MCF 10A (cell line): ENCODE measurements at regions not wholly inside any gene's neighbourhood (a gene's known extent, or its start where the extent isn't known, plus 50 kb on each side); places are given as distances from the start of the nearest gene placed in this dataset.

Experiments
- BruUV-seq: library from RNA; stranded (reverse); fragments of 400-500 nt; replicated peaks from 2 replicates; lab custom pipeline; 2021; lab: Mats Ljungman, UMichigan
- CTCF ChIA-PET: fragments of 300-600 bp; sonication (Branson Sonifier 250); formaldehyde crosslinking; extraction: SDS; loops from one replicate; lab custom pipeline; 2021; ENCODE audit warnings: antibody characterized with exemption, inconsistent platforms; lab: Yijun Ruan, JAX
- POLR2A ChIA-PET: fragments of 300-600, 350-650 bp; sonication (Branson Sonifier 250); formaldehyde crosslinking; extraction: SDS; loops from one replicate; lab custom pipeline; 2020; ENCODE audit warnings: antibody characterized with exemption, inconsistent platforms; lab: Yijun Ruan, JAX
- DNase-seq: peaks from one replicate; pipeline ENCODE4 v3.0.0-alpha.2; 2018; ENCODE audit not compliant: unreplicated experiment
- H3K27ac Mint-ChIP-seq: one replicate; pipeline ENCODE4 v1.8.0; 2022; ENCODE audit warnings: mild to moderate bottlenecking, low read depth, mixed read lengths; ENCODE audit not compliant: unreplicated experiment
- H3K27me3 Mint-ChIP-seq: one replicate; pipeline ENCODE4 v1.8.0; 2022; ENCODE audit warnings: mixed read lengths; ENCODE audit not compliant: insufficient read depth, unreplicated experiment
- H3K36me3 Mint-ChIP-seq: one replicate; pipeline ENCODE4 v1.8.0; 2022; ENCODE audit warnings: mild to moderate bottlenecking, moderate library complexity, mixed read lengths; ENCODE audit not compliant: insufficient read depth, unreplicated experiment
- H3K4me1 Mint-ChIP-seq: one replicate; pipeline ENCODE4 v1.8.0; 2022; ENCODE audit warnings: mixed read lengths; ENCODE audit not compliant: insufficient read depth, unreplicated experiment
- H3K4me3 Mint-ChIP-seq: one replicate; pipeline ENCODE4 v1.8.0; 2022; ENCODE audit warnings: mild to moderate bottlenecking, moderate library complexity, mixed read lengths; ENCODE audit not compliant: unreplicated experiment
- H3K9me3 Mint-ChIP-seq: one replicate; pipeline ENCODE4 v1.8.0; 2022; ENCODE audit warnings: mixed read lengths; ENCODE audit not compliant: unreplicated experiment
- intact Hi-C: fragments of 100-400 bp; cut with micrococcal nuclease; formaldehyde crosslinking; loops from 2 replicates; pipeline ENCODE4 v1.14.1; 2022
- TF ChIP-seq, protein P1 (sequence below): fragments of 200-600 bp; IDR thresholded peaks from one replicate; pipeline ENCODE4 v1.8.0; 2022; ENCODE audit warnings: antibody characterized with exemption, mild to moderate bottlenecking; ENCODE audit not compliant: unreplicated experiment

GRCh38 chr9:73609381-73609780, 457.7 kb downstream of the ANXA1 start:
- Mint-ChIP-seq H3K4me3 (no peak overlapping the region), H3K36me3 (no peaks in the 10 kb centered on the region), H3K9me3 (no peaks in the 10 kb centered on the region), H3K4me1 (no peaks in the 10 kb centered on the region), H3K27me3 (peaks cover 61% of the 10 kb centered on the region), H3K27ac (no peak overlapping the region)
- intact Hi-C loops: no loop called here
- no peak for DNase-seq
- TF ChIP-seq, protein P1, sequence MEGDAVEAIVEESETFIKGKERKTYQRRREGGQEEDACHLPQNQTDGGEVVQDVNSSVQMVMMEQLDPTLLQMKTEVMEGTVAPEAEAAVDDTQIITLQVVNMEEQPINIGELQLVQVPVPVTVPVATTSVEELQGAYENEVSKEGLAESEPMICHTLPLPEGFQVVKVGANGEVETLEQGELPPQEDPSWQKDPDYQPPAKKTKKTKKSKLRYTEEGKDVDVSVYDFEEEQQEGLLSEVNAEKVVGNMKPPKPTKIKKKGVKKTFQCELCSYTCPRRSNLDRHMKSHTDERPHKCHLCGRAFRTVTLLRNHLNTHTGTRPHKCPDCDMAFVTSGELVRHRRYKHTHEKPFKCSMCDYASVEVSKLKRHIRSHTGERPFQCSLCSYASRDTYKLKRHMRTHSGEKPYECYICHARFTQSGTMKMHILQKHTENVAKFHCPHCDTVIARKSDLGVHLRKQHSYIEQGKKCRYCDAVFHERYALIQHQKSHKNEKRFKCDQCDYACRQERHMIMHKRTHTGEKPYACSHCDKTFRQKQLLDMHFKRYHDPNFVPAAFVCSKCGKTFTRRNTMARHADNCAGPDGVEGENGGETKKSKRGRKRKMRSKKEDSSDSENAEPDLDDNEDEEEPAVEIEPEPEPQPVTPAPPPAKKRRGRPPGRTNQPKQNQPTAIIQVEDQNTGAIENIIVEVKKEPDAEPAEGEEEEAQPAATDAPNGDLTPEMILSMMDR: no peak
- ChIA-PET POLR2A (no interaction called here), CTCF (no interaction called here)
- no TSS peak for BruUV-seq

DNA sequence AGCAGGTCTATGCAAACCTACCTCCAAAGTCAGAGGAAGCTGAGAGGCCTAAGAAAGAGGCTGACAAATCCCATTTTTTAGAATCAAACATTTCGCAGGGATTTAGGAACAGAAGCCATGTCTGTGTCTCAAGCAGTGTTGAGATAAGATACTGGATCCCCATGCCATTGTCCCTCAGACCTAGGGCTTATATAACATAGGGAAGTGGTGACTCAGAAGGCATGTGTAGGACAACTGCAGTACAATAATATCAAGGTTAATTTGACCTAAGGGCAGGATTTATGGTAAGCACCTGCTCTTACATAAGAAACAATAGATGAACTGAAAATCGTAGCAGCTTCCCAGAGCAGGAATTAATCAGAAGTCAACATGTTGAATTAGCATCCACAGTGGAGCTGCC, 459.4 kb downstream of the ANXA1 start:
- H3K36me3 Mint-ChIP-seq: no peaks in the 10 kb centered on the region
- no peaks in the 10 kb centered on the region for H3K4me1 Mint-ChIP-seq
- ChIA-PET CTCF (no interaction called here), POLR2A (no interaction called here)
- H3K9me3 Mint-ChIP-seq: no peaks in the 10 kb centered on the region
- intact Hi-C loops: no loop called here
- no TSS peak for BruUV-seq
- peaks cover 61% of the 10 kb centered on the region for H3K27me3 Mint-ChIP-seq
- no peak overlapping the region for H3K4me3 Mint-ChIP-seq
- TF ChIP-seq, protein P1: no peak
- no peak overlapping the region for H3K27ac Mint-ChIP-seq
- no peak for DNase-seq

DNA sequence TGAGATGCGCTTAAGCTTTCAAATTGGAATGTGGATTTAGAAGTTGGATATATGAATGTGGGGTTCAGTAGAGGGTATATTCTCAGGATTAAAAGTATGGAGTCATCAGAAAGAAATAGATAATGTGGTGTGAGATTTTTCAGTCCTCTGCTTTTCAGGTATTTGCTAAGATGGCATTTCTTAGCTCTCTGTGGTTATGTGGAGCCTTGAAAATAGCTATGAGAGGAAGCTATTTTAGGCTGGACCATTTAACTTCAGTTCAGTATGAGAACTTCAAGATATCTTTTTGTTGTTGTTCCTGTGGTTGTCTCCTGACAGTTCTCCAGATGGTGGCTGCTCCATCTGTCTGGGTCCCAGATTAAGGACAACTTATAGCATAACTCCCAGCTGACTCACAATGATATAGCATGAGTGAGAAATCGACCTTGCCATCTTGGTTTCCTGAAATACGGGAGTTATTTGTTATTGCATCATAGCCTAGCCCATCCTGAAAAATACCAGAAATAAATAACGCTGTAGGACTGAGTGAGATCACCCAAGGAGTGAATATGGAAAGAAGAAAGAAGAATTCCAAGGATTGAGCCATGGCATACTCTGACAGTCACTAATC, 461.5 kb downstream of the ANXA1 start:
- BruUV-seq: no TSS peak
- peaks cover 58% of the 10 kb centered on the region for H3K27me3 Mint-ChIP-seq
- no peaks in the 10 kb centered on the region for H3K4me1 Mint-ChIP-seq
- ChIA-PET CTCF (no interaction called here), POLR2A (no interaction called here)
- H3K4me3 Mint-ChIP-seq: no peak overlapping the region
- DNase-seq: no peak
- TF ChIP-seq, protein P1: no peak
- intact Hi-C loops: no loop called here
- H3K9me3 Mint-ChIP-seq: no peaks in the 10 kb centered on the region
- H3K27ac Mint-ChIP-seq: no peak overlapping the region
- no peaks in the 10 kb centered on the region for H3K36me3 Mint-ChIP-seq

GRCh38 chr9:73615557-73615956, 463.9 kb downstream of the ANXA1 start:
- no TSS peak for BruUV-seq
- no peak overlapping the region for H3K27ac Mint-ChIP-seq
- ChIA-PET POLR2A (no interaction called here), CTCF (interaction anchor here (0.7 kb wide), 1 partner anchor 917 kb away, joined by 3 read pairs; no protein-coding TSS in a partner anchor)
- intact Hi-C loops: no loop called here
- H3K4me3 Mint-ChIP-seq: no peak overlapping the region
- TF ChIP-seq, protein P1: no peak
- H3K9me3 Mint-ChIP-seq: no peaks in the 10 kb centered on the region
- H3K36me3 Mint-ChIP-seq: no peaks in the 10 kb centered on the region
- H3K4me1 Mint-ChIP-seq: no peaks in the 10 kb centered on the region
- DNase-seq: no peak
- H3K27me3 Mint-ChIP-seq: peaks cover 55% of the 10 kb centered on the region
